ENCODE measurements at regions not wholly inside any gene's neighbourhood (a gene's known extent, or its start where the extent isn't known, plus 50 kb on each side); places are given as distances from the start of the nearest gene placed in this dataset.

- TF ChIP-seq, protein P1, sequence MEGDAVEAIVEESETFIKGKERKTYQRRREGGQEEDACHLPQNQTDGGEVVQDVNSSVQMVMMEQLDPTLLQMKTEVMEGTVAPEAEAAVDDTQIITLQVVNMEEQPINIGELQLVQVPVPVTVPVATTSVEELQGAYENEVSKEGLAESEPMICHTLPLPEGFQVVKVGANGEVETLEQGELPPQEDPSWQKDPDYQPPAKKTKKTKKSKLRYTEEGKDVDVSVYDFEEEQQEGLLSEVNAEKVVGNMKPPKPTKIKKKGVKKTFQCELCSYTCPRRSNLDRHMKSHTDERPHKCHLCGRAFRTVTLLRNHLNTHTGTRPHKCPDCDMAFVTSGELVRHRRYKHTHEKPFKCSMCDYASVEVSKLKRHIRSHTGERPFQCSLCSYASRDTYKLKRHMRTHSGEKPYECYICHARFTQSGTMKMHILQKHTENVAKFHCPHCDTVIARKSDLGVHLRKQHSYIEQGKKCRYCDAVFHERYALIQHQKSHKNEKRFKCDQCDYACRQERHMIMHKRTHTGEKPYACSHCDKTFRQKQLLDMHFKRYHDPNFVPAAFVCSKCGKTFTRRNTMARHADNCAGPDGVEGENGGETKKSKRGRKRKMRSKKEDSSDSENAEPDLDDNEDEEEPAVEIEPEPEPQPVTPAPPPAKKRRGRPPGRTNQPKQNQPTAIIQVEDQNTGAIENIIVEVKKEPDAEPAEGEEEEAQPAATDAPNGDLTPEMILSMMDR (conservative IDR thresholded peaks at IDR 0.05) = no peak
- TF ChIP-seq ZFX (IDR thresholded peaks at IDR 0.05) = no peak
Observed at GRCh38 chr2:150846691-150847090, 359.2 kb upstream of the RND3 start.
